Activated CD4-positive, alpha-beta T cell treated with anti-CD3 and anti-CD28 coated beads, Interleukin-2, amount 10 ng/mL, durations not matched to agents 7 days and 5 days (primary cell): ENCODE measurements at regions not wholly inside any gene's neighbourhood (a gene's known extent, or its start where the extent isn't known, plus 50 kb on each side); places are given as distances from the start of the nearest gene placed in this dataset.
"Not testable (repeated sequence)": the region's sequence is repeated elsewhere in the genome, so short reads cannot be mapped to it uniquely, and the experiment has no call there.

Experiments
- CTCF ChIA-PET: fragments of 350-600 bp; sonication (Branson Sonifier 250); formaldehyde crosslinking; loops from one replicate; lab custom pipeline; 2021; ENCODE audit warnings: antibody characterized with exemption; lab: Charles Lee
- POLR2A ChIA-PET: fragments of 350-600 bp; sonication (Branson Sonifier 250); formaldehyde crosslinking; loops from one replicate; lab custom pipeline; 2021; ENCODE audit warnings: antibody characterized with exemption; lab: Charles Lee
- DNase-seq: peaks from one replicate; pipeline ENCODE4 v3.0.0-alpha.2; 2020
- H3K27ac Mint-ChIP-seq: one replicate; pipeline ENCODE4 v1.8.0; 2021; ENCODE audit warnings: mild to moderate bottlenecking, moderate library complexity, mixed read lengths
- H3K27me3 Mint-ChIP-seq: one replicate; pipeline ENCODE4 v1.8.0; 2021; ENCODE audit warnings: mixed read lengths
- H3K36me3 Mint-ChIP-seq: one replicate; pipeline ENCODE4 v1.8.0; 2021; ENCODE audit warnings: low read depth, mixed read lengths
- H3K4me1 Mint-ChIP-seq: one replicate; pipeline ENCODE4 v1.8.0; 2021; ENCODE audit warnings: mixed read lengths
- H3K4me3 Mint-ChIP-seq: one replicate; pipeline ENCODE4 v1.8.0; 2021; ENCODE audit warnings: mild to moderate bottlenecking, moderate library complexity, mixed read lengths
- H3K9me3 Mint-ChIP-seq: one replicate; pipeline ENCODE4 v1.8.0; 2021; ENCODE audit warnings: mixed read lengths

DNA sequence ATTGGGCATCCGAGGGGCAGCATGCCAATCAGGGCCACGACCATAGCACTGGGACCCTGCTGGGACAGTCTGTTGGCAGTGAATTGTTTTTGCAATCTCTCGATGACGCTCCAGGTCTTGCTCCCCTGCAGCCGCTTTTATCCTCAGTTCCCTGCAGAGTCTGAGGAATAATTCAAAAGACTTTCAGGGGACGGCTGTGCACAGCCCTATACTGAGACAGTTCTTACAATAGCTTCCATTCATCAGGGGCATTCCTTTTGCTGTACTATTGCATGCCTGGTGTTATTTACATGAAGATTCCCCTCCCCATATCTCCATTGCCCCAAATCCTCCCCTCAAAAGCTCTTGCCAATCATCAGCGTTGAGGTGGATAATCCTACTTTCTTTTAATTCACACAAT is 163.3 kb upstream of the WWC1 start:
- Mint-ChIP-seq H3K4me3 (no peak overlapping the region), H3K27me3 (no peaks in the 10 kb centered on the region), H3K4me1 (peaks cover 5% of the 10 kb centered on the region), H3K27ac (no peak overlapping the region), H3K9me3 (no peaks in the 10 kb centered on the region), H3K36me3 (no peaks in the 10 kb centered on the region)
- no peak for DNase-seq
- ChIA-PET POLR2A (no interaction called here), CTCF (interaction anchor here (0.8 kb wide), 1 partner anchor 8 kb away, joined by 3 read pairs; no protein-coding TSS in a partner anchor)

DNA sequence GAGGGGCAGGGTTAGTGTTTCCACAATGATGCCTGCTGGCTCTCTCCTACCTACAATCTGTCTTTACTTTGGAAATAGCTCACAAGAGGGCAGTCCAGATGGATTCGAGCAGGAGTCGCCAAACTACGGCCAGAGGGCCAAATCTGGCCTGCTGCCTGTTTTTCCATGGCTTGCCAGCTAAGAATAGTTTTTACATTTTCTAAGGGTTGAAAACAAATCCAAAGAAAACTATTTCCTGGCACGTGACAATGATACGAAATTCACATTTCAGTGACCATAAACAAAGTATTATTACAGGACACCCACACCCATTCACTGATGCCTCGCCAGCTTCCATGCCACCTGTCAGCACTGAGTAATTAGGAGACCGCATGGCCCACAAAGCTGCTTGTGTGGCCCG is 162.9 kb upstream of the WWC1 start:
- H3K27me3 Mint-ChIP-seq: no peaks in the 10 kb centered on the region
- peaks cover 5% of the 10 kb centered on the region for H3K4me1 Mint-ChIP-seq
- POLR2A ChIA-PET: no interaction called here
- H3K9me3 Mint-ChIP-seq: no peaks in the 10 kb centered on the region
- H3K4me3 Mint-ChIP-seq: no peak overlapping the region
- H3K36me3 Mint-ChIP-seq: no peaks in the 10 kb centered on the region
- DNase-seq: no peak
- CTCF ChIA-PET: interaction anchor here (0.8 kb wide), 2 partner anchors 9 kb away, joined by 3 read pairs; no protein-coding TSS in a partner anchor
- H3K27ac Mint-ChIP-seq: no peak overlapping the region

DNA sequence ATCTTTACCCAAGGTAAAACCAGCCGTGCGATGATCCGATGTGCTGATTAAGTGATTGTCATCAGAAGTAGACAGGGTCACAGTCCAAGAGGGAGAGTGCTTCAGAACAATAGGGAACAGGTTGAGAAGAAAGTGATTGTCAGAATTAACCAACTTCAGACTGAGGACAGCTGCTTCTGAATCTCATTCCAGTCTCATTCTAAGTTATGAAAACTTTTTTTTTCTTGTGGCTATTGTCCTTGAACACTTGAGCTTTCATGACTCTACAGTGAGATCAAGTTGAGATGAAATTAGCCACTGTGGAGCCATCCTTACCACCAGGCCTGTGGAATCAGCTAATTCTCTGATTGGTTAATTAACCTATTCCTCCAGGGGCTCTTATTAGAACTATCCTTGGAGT is 159.9 kb upstream of the WWC1 start:
- no peaks in the 10 kb centered on the region for H3K4me1 Mint-ChIP-seq
- no peaks in the 10 kb centered on the region for H3K9me3 Mint-ChIP-seq
- POLR2A ChIA-PET: no interaction called here
- DNase-seq: no peak
- no peaks in the 10 kb centered on the region for H3K27me3 Mint-ChIP-seq
- no peak overlapping the region for H3K4me3 Mint-ChIP-seq
- CTCF ChIA-PET: no interaction called here
- H3K27ac Mint-ChIP-seq: no peak overlapping the region
- H3K36me3 Mint-ChIP-seq: no peaks in the 10 kb centered on the region

DNA sequence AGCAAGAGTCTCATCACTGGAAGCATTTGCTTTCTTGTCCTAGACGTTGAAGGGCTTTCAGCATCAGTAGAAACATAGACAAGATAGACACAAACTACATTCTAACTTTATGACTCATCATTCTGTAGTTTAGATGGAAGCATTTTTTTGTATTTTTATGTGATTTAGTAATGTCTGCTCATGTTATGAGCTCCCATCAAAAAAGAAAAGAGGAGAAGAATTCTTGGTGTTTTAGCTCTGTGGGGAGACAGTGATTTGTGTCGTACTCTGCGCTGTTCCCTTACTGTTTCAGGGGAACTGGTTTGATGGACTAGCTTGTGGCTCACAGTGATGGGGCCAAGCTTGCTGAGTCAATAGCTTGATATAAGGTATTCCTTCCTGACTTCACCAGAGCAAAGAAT is 159.2 kb upstream of the WWC1 start:
- Mint-ChIP-seq H3K4me1 (no peaks in the 10 kb centered on the region), H3K9me3 (no peaks in the 10 kb centered on the region), H3K27me3 (no peaks in the 10 kb centered on the region), H3K27ac (no peak overlapping the region), H3K36me3 (no peaks in the 10 kb centered on the region), H3K4me3 (no peak overlapping the region)
- ChIA-PET CTCF (no interaction called here), POLR2A (no interaction called here)
- DNase-seq: no peak

DNA sequence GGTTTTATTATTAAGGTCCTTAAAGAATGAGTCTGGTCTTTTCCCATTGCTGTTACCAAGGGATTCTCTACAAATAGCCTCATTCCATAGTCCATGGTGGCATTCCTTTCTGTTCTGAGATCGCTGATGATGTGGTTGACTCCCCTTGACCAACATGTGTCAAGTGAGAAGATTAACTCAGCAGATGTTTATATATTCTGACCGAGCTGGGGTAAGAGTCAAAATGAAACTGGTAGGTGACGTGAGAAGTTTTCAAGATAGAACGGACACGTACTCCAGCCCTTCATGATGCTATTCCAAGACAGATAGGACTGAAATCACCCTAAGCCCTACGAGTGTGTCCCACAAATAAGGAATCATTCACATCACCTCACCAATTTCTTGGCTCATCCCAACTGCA is 155.5 kb upstream of the WWC1 start:
- H3K27ac Mint-ChIP-seq: no peak overlapping the region
- no peaks in the 10 kb centered on the region for H3K9me3 Mint-ChIP-seq
- no peak overlapping the region for H3K4me3 Mint-ChIP-seq
- POLR2A ChIA-PET: no interaction called here
- DNase-seq: no peak
- CTCF ChIA-PET: interaction anchor here (0.7 to 1.1 kb wide), 2 partner anchors 21 to 349 kb away, joined by 3 read pairs; no protein-coding TSS in a partner anchor
- H3K36me3 Mint-ChIP-seq: no peaks in the 10 kb centered on the region
- H3K27me3 Mint-ChIP-seq: no peaks in the 10 kb centered on the region
- peaks cover 2% of the 10 kb centered on the region for H3K4me1 Mint-ChIP-seq

DNA sequence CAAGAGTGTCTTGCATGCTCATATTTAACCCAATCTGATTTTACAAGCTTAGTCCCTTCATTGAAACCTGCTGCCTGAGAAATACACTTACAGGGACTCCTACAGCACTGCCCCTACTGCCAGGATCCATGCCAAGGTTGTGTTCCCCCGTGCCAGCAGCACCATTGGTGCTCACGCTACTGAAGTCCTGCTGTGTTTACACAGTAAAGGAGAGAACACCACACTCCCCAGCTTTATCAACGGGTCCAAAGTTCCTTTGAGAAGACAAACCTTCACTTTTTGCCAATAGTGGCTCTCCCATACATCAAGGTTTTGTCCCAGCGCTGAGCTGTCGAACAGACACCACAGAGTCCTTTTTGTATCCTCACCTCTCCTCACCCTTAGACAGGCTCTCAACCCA is 155.1 kb upstream of the WWC1 start:
- H3K27ac Mint-ChIP-seq: no peak overlapping the region
- ChIA-PET POLR2A (no interaction called here), CTCF (interaction anchor here (0.7 to 1.1 kb wide), 2 partner anchors 20 to 349 kb away, joined by 3 read pairs; no protein-coding TSS in a partner anchor)
- H3K4me1 Mint-ChIP-seq: peaks cover 2% of the 10 kb centered on the region
- no peaks in the 10 kb centered on the region for H3K9me3 Mint-ChIP-seq
- H3K27me3 Mint-ChIP-seq: no peaks in the 10 kb centered on the region
- H3K4me3 Mint-ChIP-seq: no peak overlapping the region
- no peaks in the 10 kb centered on the region for H3K36me3 Mint-ChIP-seq
- no peak for DNase-seq

DNA sequence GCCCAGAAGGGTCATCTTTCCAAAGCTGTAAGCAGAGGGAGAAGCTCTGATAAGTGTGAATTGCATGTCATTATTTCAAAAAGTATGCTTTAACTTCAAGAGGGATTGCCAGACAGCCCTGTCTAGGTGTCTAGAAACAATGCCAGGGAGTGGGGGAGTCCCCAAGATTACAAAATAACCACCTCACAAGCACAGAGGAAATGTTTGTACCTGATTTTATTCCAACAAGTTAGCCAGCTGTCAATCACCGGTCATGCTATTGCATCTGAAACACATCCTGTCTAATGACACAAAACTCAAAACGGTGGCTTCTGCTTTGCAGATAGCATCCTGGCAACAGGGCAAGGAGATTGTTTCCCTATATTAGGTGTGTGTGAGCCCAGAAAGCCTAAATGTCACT is 154.2 kb upstream of the WWC1 start:
- Mint-ChIP-seq H3K4me1 (peaks cover 2% of the 10 kb centered on the region), H3K27me3 (no peaks in the 10 kb centered on the region), H3K27ac (no peak overlapping the region), H3K36me3 (no peaks in the 10 kb centered on the region), H3K4me3 (no peak overlapping the region), H3K9me3 (no peaks in the 10 kb centered on the region)
- CTCF ChIA-PET: interaction anchor here (0.9 kb wide), 1 partner anchor 8 kb away, joined by 3 read pairs; no protein-coding TSS in a partner anchor
- POLR2A ChIA-PET: no interaction called here
- no peak for DNase-seq

DNA sequence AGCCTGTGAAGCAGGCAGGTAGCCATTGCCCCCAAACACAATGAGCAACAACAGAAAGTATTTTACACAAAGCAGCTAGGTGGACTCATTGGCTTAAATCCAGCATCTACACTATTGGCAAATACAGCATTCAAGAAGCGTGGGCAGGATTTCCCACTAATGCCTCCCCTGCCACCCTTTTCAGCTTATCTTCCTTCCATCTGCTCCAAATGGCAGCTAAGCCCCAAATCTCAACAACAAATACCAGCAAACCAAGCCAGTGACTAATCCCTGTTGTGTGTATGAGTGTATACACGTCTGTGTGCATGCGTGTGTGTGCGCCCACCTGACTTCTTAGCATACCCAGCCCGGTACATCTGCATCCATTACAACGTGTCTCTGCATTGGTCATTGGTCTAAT is 151.2 kb upstream of the WWC1 start:
- Mint-ChIP-seq H3K27ac (no peak overlapping the region), H3K36me3 (no peaks in the 10 kb centered on the region), H3K4me3 (no peak overlapping the region), H3K27me3 (no peaks in the 10 kb centered on the region), H3K9me3 (no peaks in the 10 kb centered on the region), H3K4me1 (peaks cover 2% of the 10 kb centered on the region)
- ChIA-PET POLR2A (no interaction called here), CTCF (no interaction called here)
- DNase-seq: no peak

DNA sequence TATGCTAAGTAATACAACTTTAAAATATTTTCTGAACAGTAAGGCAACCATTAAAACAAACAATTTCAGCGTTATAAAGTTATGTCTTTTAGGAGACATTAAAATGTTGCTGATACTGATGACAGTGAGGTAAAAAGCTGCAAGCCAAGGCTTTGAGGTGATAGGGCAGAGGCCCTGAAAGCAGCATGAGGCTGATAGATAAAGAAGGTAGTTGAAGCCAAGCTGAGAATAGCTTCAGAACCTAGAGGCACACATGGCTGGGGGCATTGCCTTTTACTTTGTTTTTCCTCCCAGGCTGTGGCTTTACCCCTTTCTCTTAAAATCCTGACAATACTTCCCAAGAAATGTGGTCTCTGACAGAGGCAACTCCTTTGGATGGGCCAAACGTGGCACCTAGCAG is 149.0 kb upstream of the WWC1 start:
- H3K4me1 Mint-ChIP-seq: peaks cover under 1% of the 10 kb centered on the region

DNA sequence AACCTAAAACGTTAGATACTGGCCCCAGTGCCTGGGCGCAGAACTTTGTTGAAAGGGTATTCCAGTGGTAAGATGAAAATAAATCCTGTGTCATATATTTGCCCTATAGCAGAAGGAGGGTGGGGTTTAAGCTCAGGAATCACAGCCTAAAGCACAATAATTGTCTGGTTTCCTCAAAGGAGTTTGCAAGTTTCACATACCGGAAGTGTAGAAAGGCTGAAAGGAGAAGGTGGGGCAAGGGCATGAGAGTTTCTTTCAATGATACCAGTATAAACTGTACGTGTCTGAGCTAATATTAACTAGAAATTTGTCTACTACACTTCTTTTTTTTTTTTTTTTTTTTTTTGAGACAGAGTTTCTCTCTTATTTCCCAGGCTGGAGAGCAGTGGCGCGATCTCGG is 147.9 kb upstream of the WWC1 start:
- H3K27ac Mint-ChIP-seq, DNase-seq, H3K4me1 Mint-ChIP-seq, H3K36me3 Mint-ChIP-seq, H3K9me3 Mint-ChIP-seq, POLR2A ChIA-PET, H3K4me3 Mint-ChIP-seq, CTCF ChIA-PET, H3K27me3 Mint-ChIP-seq: not testable (repeated sequence)

More for the DNA sequence above, 149.0 kb upstream of the WWC1 start:
- Mint-ChIP-seq H3K36me3 (no peaks in the 10 kb centered on the region), H3K27me3 (peaks cover 3% of the 10 kb centered on the region), H3K9me3 (no peaks in the 10 kb centered on the region), H3K27ac (no peak overlapping the region), H3K4me3 (no peak overlapping the region)
- CTCF ChIA-PET: no interaction called here
- POLR2A ChIA-PET: no interaction called here
- DNase-seq: no peak

DNA sequence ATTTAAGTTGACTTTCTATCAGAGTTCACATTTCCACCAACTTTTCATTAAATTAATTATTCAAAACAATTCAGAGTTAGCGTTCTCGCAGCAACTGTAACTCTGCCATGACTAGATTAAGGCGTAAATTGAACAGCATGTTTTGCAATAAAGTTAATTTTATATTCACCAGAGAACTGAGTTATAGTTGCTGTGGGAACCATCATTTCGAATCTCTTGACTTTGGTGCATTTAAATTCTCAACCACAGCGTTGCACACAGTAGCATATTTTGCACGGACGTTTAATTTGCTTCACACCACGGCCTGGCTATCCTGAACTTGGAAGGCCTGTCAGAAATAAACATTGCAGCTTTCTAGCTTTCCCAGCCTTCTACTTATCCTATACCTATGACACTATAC is 144.3 kb upstream of the WWC1 start:
- CTCF ChIA-PET: no interaction called here
- Mint-ChIP-seq H3K4me1 (no peaks in the 10 kb centered on the region), H3K36me3 (no peaks in the 10 kb centered on the region), H3K27me3 (peaks cover 3% of the 10 kb centered on the region), H3K27ac (no peak overlapping the region), H3K9me3 (no peaks in the 10 kb centered on the region), H3K4me3 (no peak overlapping the region)
- no peak for DNase-seq
- POLR2A ChIA-PET: no interaction called here

DNA sequence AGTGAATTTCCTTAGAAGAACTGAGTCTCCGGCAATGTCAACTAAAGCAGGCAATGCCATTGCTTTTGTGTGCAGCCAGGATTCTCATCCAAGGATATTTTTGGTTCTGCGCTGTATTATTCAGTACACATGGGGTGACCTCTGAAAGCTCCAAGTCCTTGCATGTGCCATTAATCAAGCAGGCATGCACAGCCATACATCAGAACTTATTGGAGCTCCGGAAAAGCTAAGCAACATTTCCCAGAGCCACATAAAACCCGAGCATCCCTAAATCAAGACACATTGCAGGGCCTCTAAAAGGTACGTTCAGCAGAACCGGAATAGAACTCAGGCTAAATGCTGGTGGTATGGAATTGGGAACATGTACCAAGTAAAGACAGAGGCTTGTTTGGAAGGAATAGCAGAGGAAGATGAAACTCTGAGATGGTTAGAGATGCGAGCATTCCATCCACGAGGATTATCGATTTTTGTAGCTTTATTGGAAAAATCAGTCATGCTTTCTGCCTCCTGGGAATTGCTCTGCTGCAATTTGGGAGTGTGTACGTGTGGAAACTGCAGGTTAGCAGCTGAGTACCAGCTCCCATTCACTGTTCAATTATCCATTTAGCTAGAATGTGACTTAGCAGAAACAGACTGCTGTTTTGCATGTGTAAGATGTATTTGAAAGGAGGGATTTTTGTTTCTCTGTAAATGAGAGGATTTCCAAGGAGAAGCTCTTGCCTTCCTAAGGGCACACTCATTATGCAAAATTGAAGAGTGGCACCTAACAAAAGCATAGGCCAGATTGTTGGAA is 143.7 kb upstream of the WWC1 start:
- Mint-ChIP-seq H3K27ac (no peak overlapping the region), H3K36me3 (no peaks in the 10 kb centered on the region), H3K4me1 (no peaks in the 10 kb centered on the region), H3K27me3 (peaks cover 3% of the 10 kb centered on the region), H3K4me3 (no peak overlapping the region), H3K9me3 (no peaks in the 10 kb centered on the region)
- no peak for DNase-seq
- POLR2A ChIA-PET: no interaction called here
- CTCF ChIA-PET: no interaction called here

DNA sequence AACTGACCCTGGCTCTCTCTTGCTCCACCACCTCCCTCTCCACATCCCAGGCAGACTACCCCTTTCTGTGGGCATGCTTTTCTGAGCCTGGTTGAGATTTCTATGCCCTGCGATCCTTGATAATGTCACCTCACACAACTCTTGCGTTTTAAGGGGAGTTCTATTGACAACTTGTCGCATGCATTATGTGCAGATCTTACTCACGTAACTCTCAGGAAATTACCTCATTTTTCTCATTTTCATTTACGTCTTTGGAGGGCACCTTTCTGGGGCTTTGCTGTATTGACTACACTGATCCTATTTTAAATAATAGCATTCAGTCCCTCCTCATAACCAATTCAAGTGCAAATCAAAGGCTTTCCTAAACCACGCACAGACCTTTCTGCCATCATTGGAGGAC is 140.4 kb upstream of the WWC1 start:
- no peak for DNase-seq
- no peaks in the 10 kb centered on the region for H3K4me1 Mint-ChIP-seq
- no peak overlapping the region for H3K4me3 Mint-ChIP-seq
- H3K9me3 Mint-ChIP-seq: no peaks in the 10 kb centered on the region
- no peak overlapping the region for H3K27ac Mint-ChIP-seq
- POLR2A ChIA-PET: no interaction called here
- no peaks in the 10 kb centered on the region for H3K36me3 Mint-ChIP-seq
- CTCF ChIA-PET: no interaction called here
- H3K27me3 Mint-ChIP-seq: peaks cover 2% of the 10 kb centered on the region

DNA sequence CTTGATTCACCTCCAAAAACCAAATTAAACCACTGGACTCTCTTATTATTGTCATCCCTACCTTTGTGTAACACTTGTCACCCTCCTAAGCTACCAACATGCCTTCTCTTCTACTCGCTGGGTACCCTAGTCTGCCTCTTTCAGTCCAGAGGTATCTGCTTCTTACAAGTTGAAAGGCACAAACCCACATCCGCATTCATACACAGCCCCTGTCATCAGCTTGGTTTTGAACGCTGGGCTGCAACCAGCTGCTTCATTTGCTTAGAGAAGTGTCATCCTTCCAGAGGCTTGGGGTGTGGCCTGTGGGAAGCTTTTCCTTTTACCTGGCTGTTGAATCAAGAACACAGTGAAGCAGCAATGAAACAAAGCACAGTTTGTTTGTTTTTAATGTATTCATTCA is 138.8 kb upstream of the WWC1 start:
- no peak overlapping the region for H3K27ac Mint-ChIP-seq
- no peak overlapping the region for H3K4me3 Mint-ChIP-seq
- H3K4me1 Mint-ChIP-seq: no peaks in the 10 kb centered on the region
- peaks cover 2% of the 10 kb centered on the region for H3K27me3 Mint-ChIP-seq
- H3K9me3 Mint-ChIP-seq: no peaks in the 10 kb centered on the region
- CTCF ChIA-PET: no interaction called here
- POLR2A ChIA-PET: no interaction called here
- DNase-seq: peak; percentile 7
- H3K36me3 Mint-ChIP-seq: no peaks in the 10 kb centered on the region
